IMR-90 (cell line): ENCODE measurements at regions not wholly inside any gene's neighbourhood (a gene's known extent, or its start where the extent isn't known, plus 50 kb on each side); places are given as distances from the start of the nearest gene placed in this dataset.

Source experiments
- ATAC-seq: fragments of 200-7000 bp; cut with Tn5 transposase; 2 replicates; pipeline ENCODE4 v1.9.1; 2020; ENCODE audit warnings: low read depth, mild to moderate bottlenecking, moderate library complexity
- BruUV-seq: library from RNA; stranded (reverse); fragments of 400-500 nt; replicated peaks from 2 replicates; lab custom pipeline; 2021; lab: Mats Ljungman, UMichigan
- CTCF ChIA-PET: fragments of 300-600 bp; formaldehyde crosslinking; extraction: SDS; loops from one replicate; lab custom pipeline; 2021; ENCODE audit warnings: antibody characterized with exemption; lab: Yijun Ruan, JAX
- POLR2A ChIA-PET: fragments of 300-600 bp; sonication (Branson Sonifier 250); formaldehyde crosslinking; loops from one replicate; lab custom pipeline; 2022; ENCODE audit warnings: antibody characterized with exemption; ENCODE audit not compliant: unreplicated experiment; lab: Charles Lee
- DNase-seq: peaks from one replicate; pipeline ENCODE4 v3.0.0; 2013
- H2AFZ ChIP-seq: replicated peaks from 2 replicates; pipeline ENCODE3; 2013; ENCODE audit warnings: low read length, mild to moderate bottlenecking; ENCODE audit not compliant: poor library complexity
- H2AK5ac ChIP-seq: 2 replicates; pipeline ENCODE4 v1.6.1; 2013; ENCODE audit warnings: low read depth, low read length, inconsistent platforms
- H2AK9ac ChIP-seq: replicated peaks from 2 replicates; pipeline ENCODE3; 2013; ENCODE audit warnings: mild to moderate bottlenecking, low read depth, low read length, moderate library complexity; ENCODE audit not compliant: poor library complexity
- H2BK120ac ChIP-seq: 2 replicates; pipeline ENCODE4 v1.6.1; 2013; ENCODE audit warnings: low read depth, low read length, inconsistent platforms
- H2BK15ac ChIP-seq: 3 replicates; pipeline ENCODE4 v1.6.1; 2013; ENCODE audit warnings: low read depth, low read length, inconsistent platforms
- H2BK20ac ChIP-seq: 2 replicates; pipeline ENCODE4 v1.6.1; 2013; ENCODE audit warnings: low read depth, mild to moderate bottlenecking, inconsistent platforms, low read length, moderate library complexity
- H2BK5ac ChIP-seq: 2 replicates; pipeline ENCODE4 v1.6.1; 2013; ENCODE audit warnings: mild to moderate bottlenecking, low read depth, low read length, inconsistent platforms; ENCODE audit not compliant: poor library complexity, severe bottlenecking
- H3K14ac ChIP-seq: replicated peaks from 2 replicates; pipeline ENCODE4 v1.6.1; 2013; ENCODE audit warnings: low read depth, low read length, inconsistent platforms
- H3K18ac ChIP-seq: 2 replicates; pipeline ENCODE4 v1.6.1; 2013; ENCODE audit warnings: low read depth, low read length, control low read depth
- H3K23ac ChIP-seq: 2 replicates; pipeline ENCODE4 v1.6.1; 2013; ENCODE audit warnings: low read depth, low read length, inconsistent platforms
- H3K27ac ChIP-seq: 2 replicates; pipeline ENCODE4 v1.5.1; 2013; ENCODE audit warnings: mild to moderate bottlenecking, control low read depth, low read length; ENCODE audit not compliant: insufficient read depth
- H3K27me3 ChIP-seq: 2 replicates; pipeline ENCODE4 v1.6.1; 2013; ENCODE audit warnings: low read length; ENCODE audit not compliant: control insufficient read depth, insufficient read depth
- H3K36me3 ChIP-seq: 2 replicates; pipeline ENCODE4 v1.6.1; 2013; ENCODE audit warnings: low read length, mixed read lengths; ENCODE audit not compliant: control insufficient read depth, insufficient read depth
- H3K4ac ChIP-seq: 2 replicates; pipeline ENCODE4 v1.6.1; 2013; ENCODE audit warnings: low read depth, low read length, inconsistent platforms
- H3K4me1 ChIP-seq: 2 replicates; pipeline ENCODE4 v1.6.1; 2013; ENCODE audit warnings: low read length, mixed read lengths; ENCODE audit not compliant: control insufficient read depth, insufficient read depth
- H3K4me2 ChIP-seq: 2 replicates; pipeline ENCODE4 v1.6.1; 2013; ENCODE audit warnings: low read depth, mild to moderate bottlenecking, control low read depth, low read length, moderate library complexity
- H3K4me3 ChIP-seq: 2 replicates; pipeline ENCODE4 v1.5.1; 2013; ENCODE audit warnings: low read depth, mild to moderate bottlenecking, control low read depth, low read length, moderate library complexity; ENCODE audit not compliant: insufficient read depth
- H3K56ac ChIP-seq: 2 replicates; pipeline ENCODE4 v1.6.1; 2013; ENCODE audit warnings: low read length, inconsistent platforms; ENCODE audit not compliant: insufficient read depth; ENCODE audit errors: extremely low read depth
- H3K79me1 ChIP-seq, 2 experiments: 2 replicates each; pipeline ENCODE4 v1.6.1; 2013; ENCODE audit warnings: low read length in 2 of 2, inconsistent platforms in 1 of 2, low read depth in 1 of 2
- H3K9ac ChIP-seq: 2 replicates; pipeline ENCODE4 v1.6.1; 2013; ENCODE audit warnings: low read depth, low read length, control low read depth
- H3K9me1 ChIP-seq: 2 replicates; pipeline ENCODE4 v1.6.1; 2013; ENCODE audit warnings: low read length, inconsistent platforms; ENCODE audit not compliant: insufficient read depth
- H3K9me3 ChIP-seq: 2 replicates; pipeline ENCODE4 v1.6.1; 2013; ENCODE audit warnings: low read length; ENCODE audit not compliant: control insufficient read depth, insufficient read depth
- H4K20me1 ChIP-seq: 2 replicates; pipeline ENCODE4 v1.6.1; 2013; ENCODE audit warnings: low read length, inconsistent platforms; ENCODE audit not compliant: insufficient read depth
- H4K5ac ChIP-seq: 2 replicates; pipeline ENCODE4 v1.6.1; 2013; ENCODE audit warnings: mild to moderate bottlenecking, low read depth, low read length, control low read depth
- H4K8ac ChIP-seq, 2 experiments: 2 replicates each; pipeline ENCODE4 v1.6.1; 2013; ENCODE audit warnings: low read depth in 2 of 2, low read length in 2 of 2, control low read depth in 1 of 2, inconsistent platforms in 1 of 2
- H4K91ac ChIP-seq: 2 replicates; pipeline ENCODE4 v1.6.1; 2013; ENCODE audit warnings: low read depth, low read length, inconsistent platforms; ENCODE audit not compliant: insufficient read depth
- BHLHE40 ChIP-seq: fragments of 150-350 bp; IDR thresholded peaks from 2 replicates; pipeline ENCODE4 v1.6.1; 2016; ENCODE audit warnings: mild to moderate bottlenecking, low read depth, low read length
- CEBPB ChIP-seq: IDR thresholded peaks from 2 replicates; pipeline ENCODE4 v1.6.1; 2012; ENCODE audit warnings: low read depth, low read length, improper control_type of control experiment
- ELK1 ChIP-seq: fragments of 150-350 bp; IDR thresholded peaks from 2 replicates; pipeline ENCODE4 v1.6.1; 2016; ENCODE audit warnings: low read depth, mild to moderate bottlenecking, low read length, moderate library complexity, borderline replicate concordance
- FOS ChIP-seq: fragments of 150-350 bp; IDR thresholded peaks from 2 replicates; pipeline ENCODE4 v1.6.1; 2016; ENCODE audit warnings: low read depth, low read length
- MAFK ChIP-seq: IDR thresholded peaks from 2 replicates; pipeline ENCODE4 v1.6.1; 2012; ENCODE audit warnings: low read depth, low read length, improper control_type of control experiment
- MAZ ChIP-seq: IDR thresholded peaks from 2 replicates; pipeline ENCODE4 v1.6.1; 2012; ENCODE audit warnings: low read depth, mild to moderate bottlenecking, low read length, improper control_type of control experiment, moderate library complexity, borderline replicate concordance
- NFE2L2 ChIP-seq: fragments of 150-350 bp; IDR thresholded peaks from 2 replicates; pipeline ENCODE4 v1.6.1; 2016; ENCODE audit warnings: low read depth, mild to moderate bottlenecking, low read length
- RAD21 ChIP-seq: IDR thresholded peaks from 2 replicates; pipeline ENCODE4 v1.6.1; 2012; ENCODE audit warnings: low read length, improper control_type of control experiment
- RCOR1 ChIP-seq: IDR thresholded peaks from 2 replicates; pipeline ENCODE4 v1.6.1; 2012; ENCODE audit warnings: mild to moderate bottlenecking, low read length, improper control_type of control experiment; ENCODE audit not compliant: insufficient replicate concordance
- RFX5 ChIP-seq: IDR thresholded peaks from 2 replicates; pipeline ENCODE4 v1.8.0; 2012; ENCODE audit warnings: low read depth, mild to moderate bottlenecking, low read length, moderate library complexity
- SMC3 ChIP-seq: fragments of 150-350 bp; IDR thresholded peaks from 2 replicates; pipeline ENCODE4 v1.6.1; 2016; ENCODE audit warnings: low read depth, mild to moderate bottlenecking, antibody characterized with exemption, low read length, moderate library complexity
- USF2 ChIP-seq: fragments of 150-350 bp; IDR thresholded peaks from 2 replicates; pipeline ENCODE4 v1.6.1; 2017; ENCODE audit warnings: mild to moderate bottlenecking, antibody characterized with exemption, low read length, low read depth
- WGBS, 2 experiments: methylation state at CpG; one replicate each; pipeline versions ENCODE4 v1.1.5 to v1.1.7; 2013; ENCODE audit warnings: missing lambda C conversion rate in 2 of 2; ENCODE audit not compliant: insufficient read length in 1 of 2; ENCODE audit errors: extremely low coverage in 2 of 2; 5-methylcytosine and 5-hydroxymethylcytosine counted together
- dilution Hi-C: fragments of 300-500 bp; cut with HindIII; formaldehyde crosslinking; loops from one replicate; pipeline ENCODE4 v1.14.3; 2018; ENCODE audit warnings: low sequenced_read_pairs; ENCODE audit not compliant: unreplicated experiment
- in situ Hi-C: fragments of 300-500 bp; cut with MboI; formaldehyde crosslinking; loops from 3 replicates; pipeline ENCODE4 v1.14.3; 2019; ENCODE audit warnings: low sequenced_read_pairs, inconsistent platforms, mixed read lengths
- intact Hi-C: fragments of 100-400 bp; cut with micrococcal nuclease; formaldehyde crosslinking; loops from 2 replicates; pipeline ENCODE4 v1.10.0; 2022

- CTCF ChIA-PET = interaction anchor here (0.6 kb wide), 1 partner anchor 14 kb away, joined by 3 read pairs; no protein-coding TSS in a partner anchor
- no TSS peak for BruUV-seq
- no peak for TF ChIP-seq ELK1
- no peak for TF ChIP-seq MAZ
- TF ChIP-seq NFE2L2 = no peak
- TF ChIP-seq BHLHE40 = no peak
- TF ChIP-seq MAFK = no peak
- no peak for TF ChIP-seq RFX5
- no peak for TF ChIP-seq CEBPB
- no peak for TF ChIP-seq RAD21
- no peak for TF ChIP-seq USF2
- no peak for TF ChIP-seq SMC3
- no peak for TF ChIP-seq FOS
- TF ChIP-seq RCOR1 = no peak
- H3K4me2 ChIP-seq = no peak overlapping the region
- no peak overlapping the region for H2BK5ac ChIP-seq
- H3K9me3 ChIP-seq = no peaks in the 10 kb centered on the region
- no peak overlapping the region for H2AK5ac ChIP-seq
- dilution Hi-C loops = no loop called here
- H3K36me3 ChIP-seq = no peaks in the 10 kb centered on the region
- no peak overlapping the region for H3K4me3 ChIP-seq
- POLR2A ChIA-PET = no interaction called here
- no peak for DNase-seq
- H2BK120ac ChIP-seq = 0 out of 2 replicates have a peak overlapping the region, but pooled peaks have one; percentile 8
- intact Hi-C loops = no loop called here
- no peak overlapping the region; the same call in 1 of the 2 replicates for H4K5ac ChIP-seq
- no peak overlapping the region for H3K56ac ChIP-seq
- H3K9me1 ChIP-seq = no peaks in the 10 kb centered on the region
- peak overlapping the region in 1 of 2 experiments; percentile 37; a peak in 1 of 4 replicates for H4K8ac ChIP-seq
- H2BK20ac ChIP-seq = 0 out of 2 replicates have a peak overlapping the region, but pooled peaks have one; percentile 35
- H3K27ac ChIP-seq = no peak overlapping the region
- H3K9ac ChIP-seq = no peak overlapping the region
- peak overlapping the region; percentile 63 for H2AFZ ChIP-seq
- no peak; the same call in 1 of the 2 replicates for ATAC-seq
- H3K79me1 ChIP-seq = no peaks in the 10 kb centered on the region
- in situ Hi-C loops = no loop called here
- H4K91ac ChIP-seq = no peak overlapping the region
- H2AK9ac ChIP-seq = no peak overlapping the region
- H3K23ac ChIP-seq = no peak overlapping the region
- no CpG with 5 or more reads among the region's 5 CpGs for WGBS, 2 experiments
- no peaks in the 10 kb centered on the region for H4K20me1 ChIP-seq
- H3K27me3 ChIP-seq = no peaks in the 10 kb centered on the region
- no peak overlapping the region for H2BK15ac ChIP-seq
- H3K4me1 ChIP-seq = no peaks in the 10 kb centered on the region
- no peak overlapping the region; the same call in 1 of the 2 replicates for H3K14ac ChIP-seq
- no peak overlapping the region for H3K4ac ChIP-seq
- H3K18ac ChIP-seq = no peak overlapping the region
These were observed 639.6 kb downstream of the IQCM start for GRCh38 chr4:149176039-149176438.
